GM23338 (cell line): ENCODE measurements at regions not wholly inside any gene's neighbourhood (a gene's known extent, or its start where the extent isn't known, plus 50 kb on each side); places are given as distances from the start of the nearest gene placed in this dataset.

ENCODE experiments used
- ATAC-seq: fragments of 200-7000 bp; cut with Tn5 transposase; 3 replicates; pipeline ENCODE4 v1.9.1; 2020
- DNase-seq: peaks from one replicate; pipeline ENCODE4 v3.0.0-alpha.2; 2015; ENCODE audit warnings: low spot score
- H2AFZ ChIP-seq: fragments of 200-600 bp; sonication (generic); 2 replicates; pipeline ENCODE4 v1.8.0; 2016; ENCODE audit warnings: antibody characterized with exemption, mild to moderate bottlenecking, moderate library complexity
- H3F3A ChIP-seq: fragments of 200-600 bp; sonication (generic); replicated peaks from 2 replicates; pipeline ENCODE4 v1.8.0; 2017; ENCODE audit warnings: antibody characterized with exemption, mixed run types, low read depth
- H3K27ac ChIP-seq: fragments of 200-600 bp; sonication (generic); 2 replicates; pipeline ENCODE4 v1.6.1; 2016; ENCODE audit warnings: low read depth
- H3K27me3 ChIP-seq: fragments of 200-600 bp; sonication (generic); 2 replicates; pipeline ENCODE4 v1.8.0; 2016; ENCODE audit warnings: mild to moderate bottlenecking, mixed run types, moderate library complexity; ENCODE audit not compliant: insufficient read depth
- H3K36me3 ChIP-seq: fragments of 200-600 bp; sonication (generic); 2 replicates; pipeline ENCODE4 v1.8.0; 2016; ENCODE audit warnings: mild to moderate bottlenecking; ENCODE audit not compliant: insufficient read depth
- H3K4me1 ChIP-seq: fragments of 200-600 bp; sonication (generic); 2 replicates; pipeline ENCODE4 v1.8.0; 2016; ENCODE audit warnings: mild to moderate bottlenecking, moderate library complexity; ENCODE audit not compliant: insufficient read depth
- H3K4me2 ChIP-seq: fragments of 200-600 bp; sonication (generic); 2 replicates; pipeline ENCODE4 v1.7.1; 2017; ENCODE audit warnings: mixed run types
- H3K4me3 ChIP-seq: fragments of 200-600 bp; sonication (generic); 2 replicates; pipeline ENCODE4 v1.6.1; 2016; ENCODE audit warnings: mixed run types
- H3K79me2 ChIP-seq: fragments of 200-600 bp; sonication (generic); replicated peaks from 2 replicates; pipeline ENCODE4 v1.8.0; 2017; ENCODE audit warnings: mild to moderate bottlenecking; ENCODE audit not compliant: insufficient read depth
- H3K9me2 ChIP-seq: fragments of 200-600 bp; sonication (generic); 2 replicates; pipeline ENCODE4 v1.8.0; 2017; ENCODE audit not compliant: insufficient read depth
- H4K20me1 ChIP-seq: fragments of 200-600 bp; sonication (generic); replicated peaks from 2 replicates; pipeline ENCODE4 v1.8.0; 2017; ENCODE audit warnings: mild to moderate bottlenecking; ENCODE audit not compliant: insufficient read depth
- H3K27ac Mint-ChIP-seq: 2 replicates; pipeline ENCODE4 v1.8.0; 2020; ENCODE audit warnings: inconsistent platforms, mild to moderate bottlenecking, moderate library complexity, mixed read lengths
- H3K27me3 Mint-ChIP-seq: 3 replicates; pipeline ENCODE4 v1.8.0; 2022; ENCODE audit warnings: low read depth, mild to moderate bottlenecking, moderate library complexity, mixed read lengths, inconsistent platforms; ENCODE audit not compliant: insufficient read depth, poor library complexity
- H3K36me3 Mint-ChIP-seq: 3 replicates; pipeline ENCODE4 v1.8.0; 2021; ENCODE audit warnings: low read depth, mild to moderate bottlenecking, inconsistent platforms, moderate library complexity, mixed read lengths
- H3K4me1 Mint-ChIP-seq: 3 replicates; pipeline ENCODE4 v1.8.0; 2020; ENCODE audit warnings: mild to moderate bottlenecking, inconsistent platforms, mixed read lengths
- H3K4me3 Mint-ChIP-seq: 3 replicates; pipeline ENCODE4 v1.8.0; 2021; ENCODE audit warnings: moderate library complexity, mild to moderate bottlenecking, inconsistent platforms, mixed read lengths
- H3K9me3 Mint-ChIP-seq: 3 replicates; pipeline ENCODE4 v1.8.0; 2020; ENCODE audit warnings: moderate library complexity, mild to moderate bottlenecking, inconsistent platforms, mixed read lengths
- CTCF ChIP-seq, 2 experiments: fragments of 200-600 bp in 1 of 2; sonication (generic) in 1 of 2; conservative IDR thresholded peaks; 2 replicates each; pipeline versions ENCODE4 v1.5.1 to v1.6.1; 2016 to 2017; ENCODE audit warnings: antibody characterized with exemption in 2 of 2, low read depth in 2 of 2, mild to moderate bottlenecking in 2 of 2, moderate library complexity in 1 of 2
- ETS1 ChIP-seq: IDR thresholded peaks from 2 replicates; pipeline ENCODE4 v1.6.1; 2016; ENCODE audit warnings: antibody characterized with exemption
- EZH2 ChIP-seq: fragments of 200-600 bp; sonication (generic); IDR thresholded peaks from one replicate; pipeline ENCODE4 v1.8.0; 2017; ENCODE audit warnings: antibody characterized with exemption, mild to moderate bottlenecking, low read depth; ENCODE audit not compliant: unreplicated experiment
- EZH2phosphoT487 ChIP-seq: fragments of 200-600 bp; sonication (generic); IDR thresholded peaks from one replicate; pipeline ENCODE4 v1.8.1; 2018; ENCODE audit warnings: antibody characterized with exemption; ENCODE audit not compliant: unreplicated experiment
- JUNB ChIP-seq: IDR thresholded peaks from one replicate; pipeline ENCODE4 v1.6.1; 2016; ENCODE audit warnings: antibody characterized with exemption; ENCODE audit not compliant: unreplicated experiment
- NANOG ChIP-seq: IDR thresholded peaks from 2 replicates; pipeline ENCODE4 v1.6.1; 2016; ENCODE audit warnings: antibody characterized with exemption, borderline replicate concordance
- POLR2AphosphoS5 ChIP-seq: IDR thresholded peaks from 2 replicates; pipeline ENCODE4 v1.6.1; 2016; ENCODE audit warnings: antibody characterized with exemption, low read depth
- ZNF331 ChIP-seq: fragments of 250-450 bp; sonication (Bioruptor Pico); IDR thresholded peaks from 2 replicates; pipeline ENCODE4 v1.5.0; 2020; ENCODE audit warnings: low read depth, mild to moderate bottlenecking, moderate library complexity
- ZNF462 ChIP-seq: fragments of 250-450 bp; sonication (Bioruptor Pico); IDR thresholded peaks from 2 replicates; pipeline ENCODE4 v1.5.0; 2020; ENCODE audit warnings: mild to moderate bottlenecking, moderate library complexity

- H2AFZ ChIP-seq = no peak overlapping the region
- Mint-ChIP-seq H3K9me3 (no peaks in the 10 kb centered on the region; the same call in 2 of the 3 replicates), H3K27me3 (peaks cover 2% of the 10 kb centered on the region), H3K4me3 (no peak overlapping the region), H3K27ac (no peak overlapping the region), H3K4me1 (peaks cover 24% of the 10 kb centered on the region), H3K36me3 (no peaks in the 10 kb centered on the region)
- H3K27me3 ChIP-seq = no peaks in the 10 kb centered on the region
- ATAC-seq (no peak), DNase-seq (no peak)
- H3K9me2 ChIP-seq = no peaks in the 10 kb centered on the region
- H3K4me2 ChIP-seq = no peak overlapping the region
- H3K36me3 ChIP-seq = no peaks in the 10 kb centered on the region
- TF ChIP-seq ZNF462 (CRISPR knock-in tag) = no peak
- TF ChIP-seq NANOG = no peak
- no peak for TF ChIP-seq EZH2
- no peak for TF ChIP-seq ETS1
- TF ChIP-seq JUNB = no peak
- TF ChIP-seq ZNF331 = no peak
- TF ChIP-seq CTCF (conservative IDR thresholded peaks at IDR 0.05; ENCODE audit: low read depth in 2 of 2) = no peak
- TF ChIP-seq EZH2phosphoT487 = no peak
- no peak for TF ChIP-seq POLR2AphosphoS5
- no peak overlapping the region for H3K4me3 ChIP-seq
- no peak overlapping the region for H3K27ac ChIP-seq
- H3F3A ChIP-seq = no peaks in the 10 kb centered on the region
- peaks cover 12% of the 10 kb centered on the region; the same call in 1 of the 2 replicates for H3K4me1 ChIP-seq
- no peaks in the 10 kb centered on the region for H4K20me1 ChIP-seq
- no peaks in the 10 kb centered on the region for H3K79me2 ChIP-seq
These were observed 50.6 kb upstream of the IL6 start for GRCh38 chr7:22676385-22676784.
